GM12878 (cell line): ENCODE measurements at regions not wholly inside any gene's neighbourhood (a gene's known extent, or its start where the extent isn't known, plus 50 kb on each side); places are given as distances from the start of the nearest gene placed in this dataset.

Experiments used
- ATAC-seq: fragments of 200-7000 bp; cut with Tn5 transposase; 3 replicates; pipeline ENCODE4 v1.9.1; 2020; ENCODE audit warnings: mild to moderate bottlenecking, moderate library complexity
- BruUV-seq: library from RNA; stranded (reverse); fragments of 400-500 nt; replicated peaks from 2 replicates; lab custom pipeline; 2021; lab: Mats Ljungman, UMichigan
- CTCF ChIA-PET: fragments of 300-600 bp; sonication (Branson Sonifier 250); formaldehyde crosslinking; extraction: SDS; loops from one replicate; lab custom pipeline; 2021; ENCODE audit warnings: inconsistent platforms; lab: Yijun Ruan, JAX
- POLR2A ChIA-PET: fragments of 350-600 bp; formaldehyde crosslinking; extraction: SDS; loops from one replicate; lab custom pipeline; 2021; ENCODE audit warnings: inconsistent platforms; lab: Charles Lee
- RAD21 ChIA-PET: fragments of 300-600 bp; sonication (Branson Sonifier 250); formaldehyde crosslinking; loops from one replicate; lab custom pipeline; 2023; ENCODE audit warnings: antibody characterized with exemption; ENCODE audit not compliant: unreplicated experiment; lab: Charles Lee
- SMC1A ChIA-PET: fragments of 300-600 bp; sonication (Branson Sonifier 250); formaldehyde crosslinking; loops from one replicate; lab custom pipeline; 2023; ENCODE audit not compliant: unreplicated experiment, uncharacterized antibody; lab: Charles Lee
- DNase-seq: peaks from one replicate; pipeline ENCODE4 v3.0.0-alpha.2; 2011; ENCODE audit warnings: low read depth, low spot score
- FAIRE-seq: peaks from 3 replicates; lab custom pipeline; 2011; peaks lifted over from hg19 to GRCh38; lab: Jason Lieb, UNC
- H2AFZ ChIP-seq: 2 replicates; pipeline ENCODE4 v1.6.0; 2011; ENCODE audit warnings: low read depth, low read length, control low read depth; ENCODE audit not compliant: control insufficient read depth
- H3K27ac ChIP-seq: 2 replicates; pipeline ENCODE4 v1.5.1; 2011; ENCODE audit warnings: control low read depth; ENCODE audit not compliant: control insufficient read depth, insufficient read depth
- H3K27me3 ChIP-seq, 2 experiments: replicated peaks in 1 of 2; 2 replicates each; pipeline versions ENCODE4 v1.6.0 to v1.6.1; 2011; ENCODE audit warnings: low read length in 1 of 2; ENCODE audit not compliant: control insufficient read depth in 2 of 2, insufficient read depth in 2 of 2
- H3K36me3 ChIP-seq, 2 experiments: 2 replicates each; pipeline ENCODE4 v1.5.1; 2011; ENCODE audit warnings: low read length in 1 of 2; ENCODE audit not compliant: control insufficient read depth in 2 of 2, insufficient read depth in 2 of 2
- H3K4me1 ChIP-seq: 2 replicates; pipeline ENCODE4 v1.6.1; 2011; ENCODE audit warnings: mild to moderate bottlenecking, low read length, moderate library complexity, mixed read lengths; ENCODE audit not compliant: control insufficient read depth, insufficient read depth
- H3K4me2 ChIP-seq: 2 replicates; pipeline ENCODE4 v1.6.0; 2011; ENCODE audit warnings: control low read depth; ENCODE audit not compliant: control insufficient read depth, insufficient read depth
- H3K4me3 ChIP-seq: fragments of 200-600 bp; sonication (generic); 2 replicates; pipeline ENCODE4 v1.5.1; 2016
- H3K79me2 ChIP-seq: 2 replicates; pipeline ENCODE4 v1.6.0; 2011; ENCODE audit warnings: low read length; ENCODE audit not compliant: control insufficient read depth, insufficient read depth
- H3K9ac ChIP-seq: 2 replicates; pipeline ENCODE4 v1.8.0; 2011; ENCODE audit warnings: low read length, control low read depth, mixed read lengths; ENCODE audit not compliant: control insufficient read depth, insufficient read depth
- H3K9me3 ChIP-seq: replicated peaks from 3 replicates; pipeline ENCODE4 v1.5.1; 2011; ENCODE audit warnings: mild to moderate bottlenecking, low read length; ENCODE audit not compliant: control insufficient read depth, insufficient read depth
- H4K20me1 ChIP-seq: 2 replicates; pipeline ENCODE4 v1.6.0; 2011; ENCODE audit not compliant: control insufficient read depth, insufficient read depth
- E2F4 ChIP-seq: IDR thresholded peaks from 2 replicates; pipeline ENCODE4 v1.6.1; 2012; ENCODE audit warnings: low read depth, low read length, improper control_type of control experiment
- IRF4 ChIP-seq: IDR thresholded peaks from 2 replicates; pipeline ENCODE4 v1.6.1; 2011; ENCODE audit warnings: low read depth, low read length
- MYB ChIP-seq: fragments of 150-350 bp; IDR thresholded peaks from 2 replicates; pipeline ENCODE4 v1.6.1; 2014; ENCODE audit warnings: mild to moderate bottlenecking, low read depth, low read length, borderline replicate concordance
- NFXL1 ChIP-seq: fragments of 450-650 bp; IDR thresholded peaks from 2 replicates; pipeline ENCODE4 v1.6.1; 2017; ENCODE audit warnings: antibody characterized with exemption, mild to moderate bottlenecking, borderline replicate concordance
- NKRF ChIP-seq: fragments of 450-650 bp; conservative IDR thresholded peaks from 2 replicates; pipeline ENCODE4 v1.6.1; 2017; ENCODE audit warnings: mild to moderate bottlenecking, moderate library complexity
- NR2F1 ChIP-seq: fragments of 450-650 bp; conservative IDR thresholded peaks from 2 replicates; pipeline ENCODE4 v1.6.1; 2017; ENCODE audit warnings: mild to moderate bottlenecking
- SIX5 ChIP-seq: IDR thresholded peaks from 2 replicates; pipeline ENCODE4 v1.6.1; 2011; ENCODE audit warnings: mild to moderate bottlenecking, low read depth, low read length, moderate library complexity; ENCODE audit not compliant: severe bottlenecking
- ZNF207 ChIP-seq: fragments of 450-650 bp; IDR thresholded peaks from 2 replicates; pipeline ENCODE4 v1.6.1; 2014; ENCODE audit warnings: antibody characterized with exemption, mild to moderate bottlenecking, borderline replicate concordance
- WGBS: methylation state at CpG from one replicate; pipeline ENCODE4 v1.1.6; 2016; ENCODE audit warnings: low lambda C conversion rate; ENCODE audit not compliant: insufficient replicate concordance, insufficient coverage; ENCODE audit errors: missing lambda C conversion rate; 5-methylcytosine and 5-hydroxymethylcytosine counted together
- in situ Hi-C: fragments of 300-500 bp; cut with MboI; formaldehyde crosslinking; loops from 9 replicates; pipeline ENCODE4 v1.14.3; 2018; ENCODE audit warnings: mixed read lengths
- intact Hi-C: fragments of 100-400 bp; cut with micrococcal nuclease; formaldehyde crosslinking; loops from one replicate; pipeline ENCODE4 v1.14.2; 2022; ENCODE audit not compliant: unreplicated experiment
- TF ChIP-seq, protein P1 (sequence below): fragments of 450-650 bp; IDR thresholded peaks from 2 replicates; pipeline ENCODE4 v1.6.1; 2017; ENCODE audit warnings: low read depth, mild to moderate bottlenecking, moderate library complexity

- Histone ChIP-seq H3K4me3 (no peak overlapping the region), H3K9me3 (no peaks in the 10 kb centered on the region), H3K27me3 (no peaks in the 10 kb centered on the region), H3K4me1 (no peaks in the 10 kb centered on the region), H4K20me1 (no peaks in the 10 kb centered on the region), H3K4me2 (no peak overlapping the region), H3K9ac (no peak overlapping the region), H3K36me3 (no peaks in the 10 kb centered on the region), H3K27ac (no peak overlapping the region), H3K79me2 (no peaks in the 10 kb centered on the region), H2AFZ (no peak overlapping the region)
- 13% methylated on average over 6 of the region's 6 CpGs for WGBS
- intact Hi-C loops = no loop called here
- no TSS peak for BruUV-seq
- ChIA-PET POLR2A (no interaction called here), CTCF (interaction anchor here (0.6 kb wide), 1 partner anchor 190 kb away, joined by 3 read pairs; no protein-coding TSS in a partner anchor), SMC1A (interaction anchor here (1.0 kb wide), 1 partner anchor 46 kb away, joined by 3 read pairs; no protein-coding TSS in a partner anchor), RAD21 (no interaction called here)
- FAIRE-seq (no peak), DNase-seq (no peak), ATAC-seq (no peak)
- TF ChIP-seq, protein P1, sequence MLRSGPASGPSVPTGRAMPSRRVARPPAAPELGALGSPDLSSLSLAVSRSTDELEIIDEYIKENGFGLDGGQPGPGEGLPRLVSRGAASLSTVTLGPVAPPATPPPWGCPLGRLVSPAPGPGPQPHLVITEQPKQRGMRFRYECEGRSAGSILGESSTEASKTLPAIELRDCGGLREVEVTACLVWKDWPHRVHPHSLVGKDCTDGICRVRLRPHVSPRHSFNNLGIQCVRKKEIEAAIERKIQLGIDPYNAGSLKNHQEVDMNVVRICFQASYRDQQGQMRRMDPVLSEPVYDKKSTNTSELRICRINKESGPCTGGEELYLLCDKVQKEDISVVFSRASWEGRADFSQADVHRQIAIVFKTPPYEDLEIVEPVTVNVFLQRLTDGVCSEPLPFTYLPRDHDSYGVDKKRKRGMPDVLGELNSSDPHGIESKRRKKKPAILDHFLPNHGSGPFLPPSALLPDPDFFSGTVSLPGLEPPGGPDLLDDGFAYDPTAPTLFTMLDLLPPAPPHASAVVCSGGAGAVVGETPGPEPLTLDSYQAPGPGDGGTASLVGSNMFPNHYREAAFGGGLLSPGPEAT = no peak
- TF ChIP-seq NFXL1 = no peak
- no peak for TF ChIP-seq SIX5
- no peak for TF ChIP-seq NR2F1
- no peak for TF ChIP-seq NKRF
- TF ChIP-seq MYB = no peak
- no peak for TF ChIP-seq IRF4
- no peak for TF ChIP-seq E2F4
- no peak for TF ChIP-seq ZNF207
- in situ Hi-C loops = no loop called here
Measured at GRCh38 chr5:101860563-101860962, 435.5 kb downstream of the SLCO4C1 start.
